ENCODE measurements at regions not wholly inside any gene's neighbourhood (a gene's known extent, or its start where the extent isn't known, plus 50 kb on each side); places are given as distances from the start of the nearest gene placed in this dataset.

DNA sequence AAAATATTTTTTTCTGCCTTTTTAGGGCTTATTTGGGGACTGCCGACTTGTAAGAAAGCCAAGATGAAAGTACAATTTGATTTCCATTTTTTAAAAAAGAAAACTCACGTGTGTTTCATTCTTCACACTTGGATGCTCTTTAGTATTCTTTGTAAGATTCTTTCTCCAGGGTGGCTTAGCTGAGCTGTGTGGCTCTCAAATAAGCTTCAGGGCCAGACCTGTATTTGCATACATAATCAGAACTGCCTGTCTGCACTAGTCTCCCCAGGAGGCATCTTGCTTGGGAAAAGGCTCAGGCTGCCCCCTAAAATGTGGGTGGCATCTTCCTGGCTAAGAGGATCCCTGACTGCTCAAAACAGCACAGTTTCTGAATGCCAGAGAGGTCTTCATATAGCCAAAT, 498.4 kb downstream of the MID1IP1 start:
- FAIRE-seq = no peak
- H3K4me2 ChIP-seq (ENCODE audit: insufficient read depth, low read length) = no peak overlapping the region
- no peak for DNase-seq (ENCODE audit: extremely low read depth in 1 of 4, low spot score in 3 of 4)

More for the DNA sequence above, 498.4 kb downstream of the MID1IP1 start:
- ChIA-PET CTCF (ENCODE audit: low intra/inter-chr PET ratio) (no interaction called here), POLR2A (no interaction called here)
- no peaks in the 10 kb centered on the region for H3K79me2 ChIP-seq (ENCODE audit: control insufficient read depth, insufficient read depth, low read length)
- in situ Hi-C loops (cut with MboI) (no loop called here), intact Hi-C loops (cut with micrococcal nuclease) (no loop called here)
- no peaks in the 10 kb centered on the region for H3K4me1 ChIP-seq (replicated peaks in 1 of 2; ENCODE audit: control insufficient read depth in 2 of 2, insufficient read depth in 2 of 2, low read length in 2 of 2)
- no peak overlapping the region for H3K27ac ChIP-seq (ENCODE audit: extremely low read depth, low read depth, low read length)
- H4K20me1 ChIP-seq (replicated peaks; ENCODE audit: control insufficient read depth, insufficient read depth, low read length) = no peaks in the 10 kb centered on the region
- no peaks in the 10 kb centered on the region for H3K27me3 ChIP-seq (ENCODE audit: control insufficient read depth in 2 of 2, insufficient read depth in 2 of 2, low read length in 2 of 2)
- no peak overlapping the region for H3K9ac ChIP-seq (ENCODE audit: insufficient read depth in 1 of 2, low read depth in 2 of 2, low read length in 2 of 2)
- TF ChIP-seq SIN3B (IDR thresholded peaks at IDR 0.05; ENCODE audit: low read depth) = no peak
- no peak for TF ChIP-seq BACH1 (tag; IDR thresholded peaks at IDR 0.05)
- TF ChIP-seq, protein P1, sequence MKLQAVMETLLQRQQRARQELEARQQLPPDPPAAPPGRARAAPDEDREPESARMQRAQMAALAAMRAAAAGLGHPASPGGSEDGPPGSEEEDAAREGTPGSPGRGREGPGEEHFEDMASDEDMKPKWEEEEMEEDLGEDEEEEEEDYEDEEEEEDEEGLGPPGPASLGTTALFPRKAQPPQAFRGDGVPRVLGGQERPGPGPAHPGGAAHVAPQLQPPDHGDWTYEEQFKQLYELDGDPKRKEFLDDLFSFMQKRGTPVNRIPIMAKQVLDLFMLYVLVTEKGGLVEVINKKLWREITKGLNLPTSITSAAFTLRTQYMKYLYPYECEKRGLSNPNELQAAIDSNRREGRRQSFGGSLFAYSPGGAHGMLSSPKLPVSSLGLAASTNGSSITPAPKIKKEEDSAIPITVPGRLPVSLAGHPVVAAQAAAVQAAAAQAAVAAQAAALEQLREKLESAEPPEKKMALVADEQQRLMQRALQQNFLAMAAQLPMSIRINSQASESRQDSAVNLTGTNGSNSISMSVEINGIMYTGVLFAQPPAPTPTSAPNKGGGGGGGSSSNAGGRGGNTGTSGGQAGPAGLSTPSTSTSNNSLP (IDR thresholded peaks at IDR 0.05; ENCODE audit: borderline replicate concordance, low read depth, low read length) = no peak
- TF ChIP-seq ZNF644 (tag; IDR thresholded peaks at IDR 0.05; ENCODE audit: low read depth) = no peak
- TF ChIP-seq PHB2 (IDR thresholded peaks at IDR 0.05; ENCODE audit: low read depth) = no peak
- no peak for TF ChIP-seq DIDO1 (tag; IDR thresholded peaks at IDR 0.05; ENCODE audit: low read depth)
- TF ChIP-seq ZNF12 (CRISPR knock-in tag; IDR thresholded peaks at IDR 0.05) = no peak
- TF ChIP-seq SETDB1 (IDR thresholded peaks at IDR 0.05; ENCODE audit: low read length) = no peak
- no peak for TF ChIP-seq HEY1 (CRISPR knock-in tag; IDR thresholded peaks at IDR 0.05; ENCODE audit: borderline replicate concordance)
- TF ChIP-seq ZNF277 (CRISPR knock-in tag; IDR thresholded peaks at IDR 0.05; ENCODE audit: borderline replicate concordance) = no peak
- no peak for TF ChIP-seq ZNF133 (CRISPR knock-in tag; IDR thresholded peaks at IDR 0.05)
- TF ChIP-seq, protein P2, sequence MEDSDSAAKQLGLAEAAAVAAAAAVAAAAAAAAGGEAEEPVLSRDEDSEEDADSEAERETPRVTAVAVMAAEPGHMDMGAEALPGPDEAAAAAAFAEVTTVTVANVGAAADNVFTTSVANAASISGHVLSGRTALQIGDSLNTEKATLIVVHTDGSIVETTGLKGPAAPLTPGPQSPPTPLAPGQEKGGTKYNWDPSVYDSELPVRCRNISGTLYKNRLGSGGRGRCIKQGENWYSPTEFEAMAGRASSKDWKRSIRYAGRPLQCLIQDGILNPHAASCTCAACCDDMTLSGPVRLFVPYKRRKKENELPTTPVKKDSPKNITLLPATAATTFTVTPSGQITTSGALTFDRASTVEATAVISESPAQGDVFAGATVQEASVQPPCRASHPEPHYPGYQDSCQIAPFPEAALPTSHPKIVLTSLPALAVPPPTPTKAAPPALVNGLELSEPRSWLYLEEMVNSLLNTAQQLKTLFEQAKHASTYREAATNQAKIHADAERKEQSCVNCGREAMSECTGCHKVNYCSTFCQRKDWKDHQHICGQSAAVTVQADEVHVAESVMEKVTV (CRISPR knock-in tag; IDR thresholded peaks at IDR 0.05) = no peak
- no peak for TF ChIP-seq CBX2 (IDR thresholded peaks at IDR 0.05; ENCODE audit: insufficient read depth, low read length, poor library complexity, severe bottlenecking)
- TF ChIP-seq PTRF (tag; IDR thresholded peaks at IDR 0.05) = no peak
- no peak for TF ChIP-seq JUNB (CRISPR knock-in tag; conservative IDR thresholded peaks at IDR 0.05)
- TF ChIP-seq EP300 (IDR thresholded peaks at IDR 0.05; ENCODE audit: low read length) = no peak
- TF ChIP-seq ZNF140 (CRISPR knock-in tag; IDR thresholded peaks at IDR 0.05) = no peak
- no peak for TF ChIP-seq NEUROD1 (IDR thresholded peaks at IDR 0.05; ENCODE audit: borderline replicate concordance, low read depth, low read length, partially characterized antibody)
- no peak for TF ChIP-seq FIP1L1 (IDR thresholded peaks at IDR 0.05; ENCODE audit: low read depth, low read length, poor library complexity, severe bottlenecking)
- TF ChIP-seq GABPA (tag; conservative IDR thresholded peaks at IDR 0.05; ENCODE audit: low read depth) = no peak
- 0% methylated on average over 2 of the region's 2 CpGs for WGBS (ENCODE audit: insufficient coverage, low coverage, missing lambda C conversion rate)
- H2AFZ ChIP-seq (ENCODE audit: low read depth, low read length) = no peak overlapping the region
- no peak for ATAC-seq
- no peaks in the 10 kb centered on the region for H3K36me3 ChIP-seq (ENCODE audit: control insufficient read depth, insufficient read depth, low read length)
- BruUV-seq (replicated peaks) = no TSS peak
- no peaks in the 10 kb centered on the region for H3K9me1 ChIP-seq (ENCODE audit: control insufficient read depth, insufficient read depth, low read length)
- H3K4me3 ChIP-seq = no peak overlapping the region
- H3K9me3 ChIP-seq (replicated peaks; ENCODE audit: control insufficient read depth, insufficient read depth, low read depth, low read length) = no peaks in the 10 kb centered on the region
